ENCODE measurements at regions not wholly inside any gene's neighbourhood (a gene's known extent, or its start where the extent isn't known, plus 50 kb on each side); places are given as distances from the start of the nearest gene placed in this dataset.

- DNase-seq (ENCODE audit: low read depth), result no peak
These were observed 115.0 kb upstream of the LRIG1 start for GRCh38 chr3:66615643-66616301.

GRCh38 chr3:66617351-66617750 lies 116.5 kb upstream of the LRIG1 start:
- no peak for TF ChIP-seq CTCF (IDR thresholded peaks at IDR 0.05; ENCODE audit: insufficient read depth, low read depth, low read length, missing control alignments)
- DNase-seq (ENCODE audit: low read depth), result no peak
- no peak overlapping the region for H3K4me3 ChIP-seq (ENCODE audit: low read depth, low read length)

More at GRCh38 chr3:66615643-66616301, 115.0 kb upstream of the LRIG1 start:
- no peak overlapping the region for H3K4me3 ChIP-seq (ENCODE audit: low read depth, low read length)
- no peak for TF ChIP-seq CTCF (IDR thresholded peaks at IDR 0.05; ENCODE audit: insufficient read depth, low read depth, low read length, missing control alignments)

- TF ChIP-seq CTCF (IDR thresholded peaks at IDR 0.05; ENCODE audit: insufficient read depth, low read depth, low read length, missing control alignments), result no peak
- no peak overlapping the region for H3K4me3 ChIP-seq (ENCODE audit: low read depth, low read length)
- DNase-seq (ENCODE audit: low read depth), result no peak
These were observed 117.2 kb upstream of the LRIG1 start for GRCh38 chr3:66618066-66618465.

GRCh38 chr3:66620296-66620695 lies 119.5 kb upstream of the LRIG1 start:
- TF ChIP-seq CTCF (IDR thresholded peaks at IDR 0.05; ENCODE audit: insufficient read depth, low read depth, low read length, missing control alignments), result no peak
- H3K4me3 ChIP-seq (ENCODE audit: low read depth, low read length), result no peak overlapping the region
- DNase-seq (ENCODE audit: low read depth), result no peak

- no peak overlapping the region for H3K4me3 ChIP-seq (ENCODE audit: low read depth, low read length)
- TF ChIP-seq CTCF (IDR thresholded peaks at IDR 0.05; ENCODE audit: insufficient read depth, low read depth, low read length, missing control alignments), result no peak
- no peak for DNase-seq (ENCODE audit: low read depth)
These were observed 122.1 kb upstream of the LRIG1 start for GRCh38 chr3:66622756-66623457.

- H3K4me3 ChIP-seq (ENCODE audit: low read depth, low read length), result no peak overlapping the region
- TF ChIP-seq CTCF (IDR thresholded peaks at IDR 0.05; ENCODE audit: insufficient read depth, low read depth, low read length, missing control alignments), result no peak
- no peak for DNase-seq (ENCODE audit: low read depth)
These were observed 124.8 kb upstream of the LRIG1 start for GRCh38 chr3:66625505-66626216.

Measured in GM12865 (cell line).